GM15510 (cell line): ENCODE measurements at regions not wholly inside any gene's neighbourhood (a gene's known extent, or its start where the extent isn't known, plus 50 kb on each side); places are given as distances from the start of the nearest gene placed in this dataset.

Experiments used
- POLR2A ChIP-seq: IDR thresholded peaks from 3 replicates; pipeline ENCODE4 v1.6.1; 2011; ENCODE audit warnings: borderline replicate concordance; ENCODE audit not compliant: insufficient read length; ENCODE audit errors: extremely low read depth

DNA sequence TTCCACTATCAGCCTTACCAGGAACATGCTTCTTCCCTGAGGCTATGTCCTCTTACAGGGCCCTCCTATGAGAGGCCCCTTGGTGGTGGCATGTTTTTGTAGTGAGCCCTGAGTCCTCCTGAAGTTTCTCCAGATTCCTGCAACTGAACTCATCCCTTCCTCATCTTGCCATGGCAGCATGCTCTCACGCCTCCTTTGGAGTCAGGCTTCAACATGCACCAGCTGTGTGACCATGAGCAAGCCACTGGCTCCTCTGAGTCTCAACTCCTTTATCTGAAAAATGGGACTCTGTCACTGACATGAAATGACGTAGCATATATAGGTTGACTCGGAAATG is 216.3 kb upstream of the TLE3 start:
- TF ChIP-seq POLR2A: no peak

GRCh38 chr15:70313099-70314017 is 215.6 kb upstream of the TLE3 start:
- TF ChIP-seq POLR2A: no peak

DNA sequence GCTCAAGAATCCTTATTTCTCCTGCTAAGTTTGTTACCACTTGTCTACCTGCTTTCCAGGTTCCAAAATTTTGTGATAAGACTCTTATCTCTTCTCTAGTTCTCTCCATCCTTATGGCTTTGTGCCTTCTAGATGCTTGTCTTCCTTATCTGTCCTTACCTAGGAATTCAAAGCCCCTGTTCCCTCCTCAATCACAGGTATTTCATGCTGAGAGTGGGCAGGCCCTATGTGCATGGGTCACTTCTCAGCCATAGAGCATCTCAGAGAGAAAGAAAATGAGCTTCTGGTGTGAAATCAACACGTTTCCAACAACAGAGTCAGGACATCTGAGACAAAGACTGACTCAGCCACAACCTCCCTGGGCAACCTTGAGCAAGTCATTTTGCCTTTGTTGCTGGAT is 214.1 kb upstream of the TLE3 start:
- TF ChIP-seq POLR2A: no peak

- no peak for TF ChIP-seq POLR2A
These were observed 212.0 kb upstream of the TLE3 start for GRCh38 chr15:70309716-70310115.

DNA sequence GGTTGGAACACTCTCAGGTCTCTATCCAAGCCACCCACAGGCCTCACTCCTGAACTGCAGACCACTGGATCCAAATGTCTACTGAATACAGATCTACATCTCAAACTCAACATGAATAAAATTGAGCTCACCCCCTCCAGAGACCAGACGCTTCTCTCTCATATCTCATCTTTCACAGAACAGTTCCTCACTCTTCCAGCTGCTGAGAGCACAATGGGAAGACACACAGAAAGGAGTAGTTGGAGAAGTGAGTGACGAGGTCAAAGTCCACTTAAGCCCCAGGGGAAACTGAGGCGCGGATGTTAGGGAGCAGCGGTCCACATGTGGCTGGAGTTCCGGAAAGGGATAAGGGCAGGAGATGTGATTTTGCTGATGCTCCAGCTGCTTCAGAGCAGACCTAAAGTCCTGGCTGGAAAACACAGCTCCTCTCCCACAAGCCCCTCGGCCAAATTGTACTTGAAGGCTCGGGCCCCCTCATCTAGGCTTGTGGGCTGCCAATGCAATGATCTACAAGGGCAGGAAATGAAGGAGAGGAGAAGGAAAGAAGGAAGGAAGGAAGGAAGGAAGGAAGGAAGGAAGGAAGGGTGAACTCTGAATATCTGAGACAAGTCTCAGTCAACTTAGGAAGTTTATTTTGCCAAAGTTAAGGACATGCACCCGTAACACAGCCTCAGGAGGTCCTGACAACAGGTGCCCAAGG is 211.2 kb upstream of the TLE3 start:
- TF ChIP-seq POLR2A: no peak

- TF ChIP-seq POLR2A: no peak
These were observed 210.5 kb upstream of the TLE3 start for GRCh38 chr15:70308011-70308734.

DNA sequence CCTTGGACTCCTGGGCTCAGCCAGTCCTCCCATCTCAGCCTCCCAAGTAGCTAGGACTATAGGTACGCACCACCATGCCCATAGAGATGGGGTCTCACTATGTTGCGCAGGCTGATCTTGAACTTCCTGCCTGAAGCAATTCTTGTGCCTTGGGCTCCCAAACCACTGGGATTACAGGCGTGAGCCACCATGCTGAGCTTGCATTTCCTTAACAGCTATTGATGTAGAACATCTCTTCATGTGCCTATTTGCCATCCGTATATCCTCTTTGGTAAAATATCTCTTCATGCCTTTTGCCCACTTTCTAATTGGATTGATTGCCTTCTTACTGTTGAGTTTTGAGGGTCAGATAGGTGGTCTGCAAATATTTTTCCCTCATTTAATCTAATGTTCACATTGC is 208.9 kb upstream of the TLE3 start:
- TF ChIP-seq POLR2A: no peak

DNA sequence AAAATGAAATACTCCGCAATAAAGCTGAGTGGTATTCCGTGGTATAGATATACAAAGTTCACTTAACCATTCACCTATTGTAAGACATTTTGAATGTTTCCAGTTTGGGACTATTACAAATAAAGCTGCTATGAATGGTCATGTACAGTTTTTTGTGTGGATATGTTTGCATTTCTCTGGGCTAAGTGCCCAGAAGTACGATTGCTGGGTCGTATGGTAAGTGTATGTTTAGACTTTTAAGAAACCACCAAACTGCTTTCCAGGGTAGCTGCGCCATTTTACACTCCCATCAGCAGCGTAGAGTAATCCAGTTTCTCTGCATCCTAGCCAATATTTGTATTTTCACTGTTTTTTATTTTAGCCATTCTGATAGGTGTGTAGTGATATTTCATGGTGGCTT is 208.4 kb upstream of the TLE3 start:
- TF ChIP-seq POLR2A: no peak

- TF ChIP-seq POLR2A: no peak
These were observed 206.3 kb upstream of the TLE3 start for GRCh38 chr15:70303981-70304380.

GRCh38 chr15:70302360-70302759 is 204.6 kb upstream of the TLE3 start:
- no peak for TF ChIP-seq POLR2A

GRCh38 chr15:70301396-70301795 is 203.7 kb upstream of the TLE3 start:
- TF ChIP-seq POLR2A: no peak

DNA sequence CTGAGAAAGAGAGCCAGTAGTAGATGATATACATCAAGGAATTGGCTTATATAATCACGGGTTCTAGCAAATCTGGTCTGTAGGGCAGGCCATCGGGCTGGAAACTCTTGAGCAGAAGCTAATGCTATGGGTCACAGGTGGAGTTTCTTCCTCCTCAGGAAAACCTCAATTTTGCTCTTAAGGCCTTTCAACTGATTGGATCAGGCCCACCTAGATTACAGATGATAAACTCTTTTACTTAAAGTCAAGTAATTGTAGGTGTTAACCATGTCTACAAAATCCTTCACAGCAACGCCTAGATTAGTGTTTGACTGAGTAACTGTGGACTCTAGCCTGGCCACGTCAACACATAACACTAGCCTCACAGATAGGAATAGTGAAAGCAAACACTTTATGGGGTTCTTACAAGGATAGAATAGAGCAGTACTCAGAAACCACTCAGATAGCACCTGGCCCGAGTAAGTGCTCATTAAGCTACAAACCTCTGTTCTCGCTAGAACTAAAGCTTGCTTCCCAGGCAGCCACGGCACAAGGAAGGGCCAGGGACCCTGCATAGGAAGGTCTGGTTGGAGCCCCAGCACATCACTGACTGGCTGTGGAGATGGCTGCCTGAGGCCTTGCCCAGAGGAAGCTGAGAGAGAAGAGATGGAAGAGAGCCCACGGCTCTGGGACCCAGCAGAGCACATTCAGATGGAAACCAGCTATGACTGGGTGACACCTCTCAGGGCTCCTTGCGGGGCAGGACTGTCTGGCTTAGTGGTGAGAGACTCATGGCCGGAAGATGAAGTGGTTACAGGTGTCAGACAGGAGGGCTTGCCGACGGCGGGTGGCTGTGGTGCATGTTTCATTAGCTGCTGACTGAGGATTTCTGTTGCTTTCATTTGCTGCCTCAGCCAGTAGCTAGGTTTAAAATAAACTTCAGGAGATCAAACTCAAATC is 202.5 kb upstream of the TLE3 start:
- TF ChIP-seq POLR2A: no peak

DNA sequence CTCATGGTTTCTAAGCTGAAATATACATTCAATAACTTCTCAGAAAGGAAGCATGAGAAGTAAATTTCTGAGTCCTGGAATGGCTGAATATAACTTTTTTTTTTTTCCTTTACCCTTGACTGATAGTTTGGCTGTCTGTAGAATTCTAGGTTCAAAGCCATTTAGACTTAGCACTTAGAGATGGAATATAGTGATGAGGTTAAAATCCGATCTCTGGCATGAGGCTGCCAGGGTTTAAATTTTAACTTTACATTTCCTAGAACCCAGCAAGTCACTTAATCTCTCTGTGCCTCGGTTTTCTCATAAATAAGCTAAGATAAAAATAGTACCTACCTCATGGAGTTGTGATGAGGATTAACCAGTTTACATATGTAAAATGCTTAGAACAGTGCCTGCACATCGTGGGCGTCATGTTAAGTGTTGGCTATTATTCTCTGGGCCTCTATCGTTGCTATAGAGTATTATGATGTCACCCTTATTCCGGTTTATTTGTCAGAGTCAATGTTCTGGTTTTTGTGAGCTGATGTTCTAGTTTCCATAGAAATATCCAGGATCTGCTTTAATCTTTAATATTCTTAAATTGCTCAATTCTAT is 199.8 kb upstream of the TLE3 start:
- no peak for TF ChIP-seq POLR2A

- TF ChIP-seq POLR2A: no peak
These were observed 197.1 kb upstream of the TLE3 start for GRCh38 chr15:70294731-70295305.
